Neural cell (in vitro differentiated cells): ENCODE measurements at regions not wholly inside any gene's neighbourhood (a gene's known extent, or its start where the extent isn't known, plus 50 kb on each side); places are given as distances from the start of the nearest gene placed in this dataset.

Source experiments
- CTCF ChIP-seq: fragments of 450-650 bp; IDR thresholded peaks from 2 replicates; pipeline ENCODE4 v1.5.1; 2014; ENCODE audit warnings: antibody characterized with exemption, mild to moderate bottlenecking, moderate library complexity; ENCODE audit not compliant: poor library complexity, severe bottlenecking
- EP300 ChIP-seq: fragments of 450-650 bp; conservative IDR thresholded peaks from 2 replicates; pipeline ENCODE4 v1.6.1; 2014; ENCODE audit warnings: antibody characterized with exemption, mild to moderate bottlenecking, moderate library complexity; ENCODE audit not compliant: poor library complexity, severe bottlenecking
- EZH2 ChIP-seq: fragments of 200-600, 300-800 bp; shearing (Covaris generic), sonication (generic); IDR thresholded peaks from 2 replicates; pipeline ENCODE4 v1.6.1; 2014; ENCODE audit warnings: antibody characterized with exemption, low read length, borderline replicate concordance, mild to moderate bottlenecking; ENCODE audit not compliant: insufficient read depth, poor library complexity, severe bottlenecking
- MXI1 ChIP-seq: fragments of 450-650 bp; conservative IDR thresholded peaks from 2 replicates; pipeline ENCODE4 v1.6.1; 2014; ENCODE audit warnings: antibody characterized with exemption, mild to moderate bottlenecking; ENCODE audit not compliant: poor library complexity, severe bottlenecking
- POLR2AphosphoS5 ChIP-seq: IDR thresholded peaks from 2 replicates; pipeline ENCODE4 v1.6.1; 2012
- RAD21 ChIP-seq: fragments of 450-650 bp; conservative IDR thresholded peaks from 2 replicates; pipeline ENCODE4 v1.6.1; 2014; ENCODE audit warnings: antibody characterized with exemption, mild to moderate bottlenecking, moderate library complexity
- REST ChIP-seq: IDR thresholded peaks from 2 replicates; pipeline ENCODE4 v1.6.1; 2012; ENCODE audit warnings: borderline replicate concordance
- SMC3 ChIP-seq: fragments of 450-650 bp; conservative IDR thresholded peaks from 2 replicates; pipeline ENCODE4 v1.6.1; 2014; ENCODE audit warnings: antibody characterized with exemption, mild to moderate bottlenecking, moderate library complexity; ENCODE audit not compliant: poor library complexity
- TAF1 ChIP-seq: IDR thresholded peaks from 2 replicates; pipeline ENCODE4 v1.6.1; 2012; ENCODE audit warnings: low read depth

GRCh38 chr10:71084061-71084817 is 128.1 kb upstream of the UNC5B start:
- TF ChIP-seq EZH2 (no peak), CTCF (no peak), TAF1 (no peak), POLR2AphosphoS5 (no peak), REST (no peak), EP300 (no peak), SMC3 (no peak), RAD21 (no peak), MXI1 (no peak)
